SK-N-SH (cell line): ENCODE measurements at regions not wholly inside any gene's neighbourhood (a gene's known extent, or its start where the extent isn't known, plus 50 kb on each side); places are given as distances from the start of the nearest gene placed in this dataset.
A peak's percentile ranks its signal among the peaks of the same experiment; 100 is the strongest.

Source experiments
- CTCF ChIA-PET: fragments of 300-600, 350-600 bp; formaldehyde crosslinking; extraction: SDS; loops from one replicate; lab custom pipeline; 2021; lab: Yijun Ruan, JAX
- POLR2A ChIA-PET: fragments of 350-600 bp; sonication (Branson Sonifier 250); formaldehyde crosslinking; extraction: SDS; loops from one replicate; lab custom pipeline; 2020; ENCODE audit warnings: antibody characterized with exemption, inconsistent platforms; lab: Yijun Ruan, JAX
- DNase-seq: peaks from one replicate; pipeline ENCODE4 v3.0.0; 2012
- H2AFZ ChIP-seq: fragments of 200-600 bp; sonication (generic); 2 replicates; pipeline ENCODE4 v1.8.1; 2016; ENCODE audit warnings: antibody characterized with exemption, mild to moderate bottlenecking, low read depth
- H3F3A ChIP-seq: fragments of 200-600 bp; sonication (generic); replicated peaks from 2 replicates; pipeline ENCODE3; 2016; ENCODE audit warnings: antibody characterized with exemption, mild to moderate bottlenecking; ENCODE audit not compliant: insufficient read depth
- H3K27ac ChIP-seq, 2 experiments: fragments of 200-500 bp in 1 of 2; fragments of 200-600 bp in 1 of 2; sonication (Bioruptor generic) in 1 of 2; sonication (generic), shearing (Covaris generic) in 1 of 2; 2 replicates each; pipeline versions ENCODE4 v1.5.1 to v1.6.1; 2014 to 2016; ENCODE audit warnings: low read depth in 2 of 2, inconsistent platforms in 1 of 2, low read length in 1 of 2, mild to moderate bottlenecking in 1 of 2, mixed read lengths in 1 of 2
- H3K27me3 ChIP-seq: fragments of 200-600 bp; sonication (generic), shearing (Covaris generic); 2 replicates; pipeline ENCODE4 v1.6.1; 2016; ENCODE audit warnings: mixed run types; ENCODE audit not compliant: insufficient read depth
- H3K36me3 ChIP-seq, 2 experiments: fragments of 200-500 bp in 1 of 2; fragments of 200-600 bp in 1 of 2; sonication (Bioruptor generic) in 1 of 2; sonication (generic) in 1 of 2; replicated peaks in 1 of 2; 2 replicates each; pipeline versions ENCODE3 to v1.5.1; 2014 to 2016; ENCODE audit warnings: low read length in 1 of 2, mild to moderate bottlenecking in 1 of 2; ENCODE audit not compliant: insufficient read depth in 2 of 2, control insufficient read depth in 1 of 2
- H3K4me1 ChIP-seq, 2 experiments: fragments of 200-500 bp in 1 of 2; fragments of 200-600 bp in 1 of 2; sonication (Bioruptor generic) in 1 of 2; sonication (generic), shearing (Covaris generic) in 1 of 2; 2 replicates each; pipeline versions ENCODE4 v1.5.1 to v1.6.1; 2014 to 2016; ENCODE audit warnings: low read depth in 1 of 2, low read length in 1 of 2, mixed run types in 1 of 2; ENCODE audit not compliant: insufficient read depth in 2 of 2, control insufficient read depth in 1 of 2
- H3K4me2 ChIP-seq: fragments of 200-600 bp; sonication (generic), shearing (Covaris generic); 2 replicates; pipeline ENCODE4 v1.6.1; 2017; ENCODE audit warnings: mixed run types
- H3K4me3 ChIP-seq, 2 experiments: fragments of 200-500 bp in 1 of 2; fragments of 200-600 bp in 1 of 2; sonication (Bioruptor generic) in 1 of 2; sonication (generic), shearing (Covaris generic) in 1 of 2; 2 replicates each; pipeline versions ENCODE4 v1.5.1 to v1.8.1; 2014 to 2016; ENCODE audit warnings: low read depth in 2 of 2, inconsistent platforms in 1 of 2, low read length in 1 of 2, mild to moderate bottlenecking in 1 of 2, mixed read lengths in 1 of 2, moderate library complexity in 1 of 2
- H3K79me2 ChIP-seq: fragments of 200-600 bp; sonication (generic); 2 replicates; pipeline ENCODE4 v1.8.1; 2017; ENCODE audit warnings: mild to moderate bottlenecking; ENCODE audit not compliant: insufficient read depth
- H3K9ac ChIP-seq: fragments of 200-600 bp; sonication (generic); 2 replicates; pipeline ENCODE4 v1.6.1; 2017; ENCODE audit warnings: mixed run types
- H3K9me2 ChIP-seq: fragments of 200-600 bp; sonication (generic); 2 replicates; pipeline ENCODE4 v1.6.1; 2017; ENCODE audit warnings: mixed run types
- H3K9me3 ChIP-seq: fragments of 200-600 bp; sonication (generic); 2 replicates; pipeline ENCODE4 v1.6.1; 2017; ENCODE audit warnings: mixed run types, mild to moderate bottlenecking, moderate library complexity
- H4K20me1 ChIP-seq: fragments of 200-600 bp; sonication (generic); 2 replicates; pipeline ENCODE4 v1.6.1; 2017; ENCODE audit warnings: mild to moderate bottlenecking, mixed run types; ENCODE audit not compliant: insufficient read depth
- CHD2 ChIP-seq: fragments of 150-350 bp; IDR thresholded peaks from 2 replicates; pipeline ENCODE4 v1.6.1; 2018; ENCODE audit warnings: low read length; ENCODE audit not compliant: partially characterized antibody
- ELF1 ChIP-seq: IDR thresholded peaks from 2 replicates; pipeline ENCODE4 v1.4.0; 2012
- EP300 ChIP-seq, 2 experiments: IDR thresholded peaks; 2 replicates each; pipeline versions ENCODE4 v1.4.0 to v1.6.1; 2012; ENCODE audit warnings: borderline replicate concordance in 1 of 2, low read depth in 1 of 2, low read length in 1 of 2
- EZH2phosphoT487 ChIP-seq: fragments of 200-600 bp; sonication (generic); IDR thresholded peaks from 2 replicates; pipeline ENCODE4 v1.6.1; 2017; ENCODE audit warnings: low read depth, mixed run types, mild to moderate bottlenecking, antibody characterized with exemption, moderate library complexity, borderline replicate concordance
- FOSL2 ChIP-seq: IDR thresholded peaks from 2 replicates; pipeline ENCODE4 v1.4.0; 2012; ENCODE audit warnings: low read depth, mild to moderate bottlenecking, moderate library complexity, borderline replicate concordance
- FOXM1 ChIP-seq: IDR thresholded peaks from 2 replicates; pipeline ENCODE4 v1.4.0; 2012; ENCODE audit warnings: low read depth, mild to moderate bottlenecking
- GABPA ChIP-seq: IDR thresholded peaks from 2 replicates; pipeline ENCODE4 v1.4.0; 2012; ENCODE audit warnings: low read depth, mild to moderate bottlenecking
- GATA2 ChIP-seq: sonication (generic); formaldehyde crosslinking; IDR thresholded peaks from 2 replicates; pipeline ENCODE4 v1.5.0; 2020; ENCODE audit warnings: mild to moderate bottlenecking, missing genetic modification reagents
- JUND ChIP-seq: IDR thresholded peaks from 2 replicates; pipeline ENCODE4 v1.4.0; 2012
- NFIC ChIP-seq: IDR thresholded peaks from 2 replicates; pipeline ENCODE4 v1.4.0; 2012; ENCODE audit warnings: borderline replicate concordance
- NRF1 ChIP-seq: IDR thresholded peaks from 2 replicates; pipeline ENCODE4 v1.6.1; 2012; ENCODE audit warnings: low read depth, mild to moderate bottlenecking, low read length
- RAD21 ChIP-seq: IDR thresholded peaks from 2 replicates; pipeline ENCODE4 v1.6.1; 2012; ENCODE audit warnings: mild to moderate bottlenecking, low read length
- RCOR1 ChIP-seq: fragments of 150-350 bp; IDR thresholded peaks from 2 replicates; pipeline ENCODE4 v1.6.1; 2017; ENCODE audit warnings: antibody characterized with exemption, low read length
- RFX5 ChIP-seq: IDR thresholded peaks from 2 replicates; pipeline ENCODE4 v1.6.1; 2012; ENCODE audit warnings: mild to moderate bottlenecking, improper control_type of control experiment, low read length
- RXRA ChIP-seq: IDR thresholded peaks from 2 replicates; pipeline ENCODE4 v1.4.0; 2012; ENCODE audit warnings: low read depth, mild to moderate bottlenecking, borderline replicate concordance
- SIN3A ChIP-seq: IDR thresholded peaks from 2 replicates; pipeline ENCODE4 v1.6.1; 2012; ENCODE audit warnings: low read depth, mild to moderate bottlenecking, low read length, moderate library complexity, borderline replicate concordance
- SMC3 ChIP-seq: IDR thresholded peaks from 2 replicates; pipeline ENCODE4 v1.6.1; 2012; ENCODE audit warnings: low read depth, low read length, improper control_type of control experiment
- TAF1 ChIP-seq: IDR thresholded peaks from 2 replicates; pipeline ENCODE4 v1.6.1; 2012; ENCODE audit warnings: low read depth, mild to moderate bottlenecking, low read length, moderate library complexity, borderline replicate concordance
- TCF12 ChIP-seq: IDR thresholded peaks from 2 replicates; pipeline ENCODE4 v1.4.0; 2012
- TEAD4 ChIP-seq: IDR thresholded peaks from 2 replicates; pipeline ENCODE4 v1.4.0; 2012; ENCODE audit warnings: mild to moderate bottlenecking, borderline replicate concordance; ENCODE audit not compliant: insufficient read depth
- YY1 ChIP-seq: IDR thresholded peaks from 2 replicates; pipeline ENCODE4 v1.4.0; 2012; ENCODE audit warnings: low read depth, mild to moderate bottlenecking
- WGBS: methylation state at CpG from one replicate; pipeline ENCODE4 v1.1.6; 2017; ENCODE audit warnings: low lambda C conversion rate; 5-methylcytosine and 5-hydroxymethylcytosine counted together
- TF ChIP-seq, protein P1 (sequence below): fragments of 150-350 bp; IDR thresholded peaks from 2 replicates; pipeline ENCODE4 v1.6.1; 2016; ENCODE audit warnings: mild to moderate bottlenecking, low read depth, low read length
- TF ChIP-seq, protein P2 (sequence below): IDR thresholded peaks from 2 replicates; pipeline ENCODE4 v1.4.0; 2012; ENCODE audit warnings: low read depth
- TF ChIP-seq, protein P3 (sequence below): IDR thresholded peaks from 2 replicates; pipeline ENCODE4; 2012
- TF ChIP-seq, protein P4 (sequence below): IDR thresholded peaks from 2 replicates; pipeline ENCODE4 v1.6.1; 2012; ENCODE audit warnings: mild to moderate bottlenecking, low read depth, low read length, moderate library complexity

DNA sequence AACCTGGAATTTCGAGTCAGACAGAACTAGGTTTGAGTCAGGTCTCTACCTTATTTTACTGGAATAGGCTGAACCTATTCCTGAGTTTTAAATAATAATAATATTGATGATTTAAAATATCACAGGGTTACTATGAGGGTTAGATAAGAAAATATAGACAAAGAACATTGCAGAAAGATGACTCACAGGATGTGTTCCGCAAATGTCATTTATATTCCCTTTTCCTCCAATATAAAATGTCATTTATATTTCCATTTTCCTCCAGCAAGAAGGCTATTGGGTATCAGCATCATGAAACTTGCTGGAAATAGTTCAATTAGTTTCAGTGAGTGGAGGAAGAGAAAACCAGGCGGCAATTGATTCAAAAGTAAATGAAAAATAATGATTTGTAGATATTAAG, 163.9 kb upstream of the RASSF8 start:
- H3K27ac ChIP-seq: peak overlapping the region in 1 of 2 experiments; percentile 45; a peak in 2 of 4 replicates
- H3K4me2 ChIP-seq: no peak overlapping the region

DNA sequence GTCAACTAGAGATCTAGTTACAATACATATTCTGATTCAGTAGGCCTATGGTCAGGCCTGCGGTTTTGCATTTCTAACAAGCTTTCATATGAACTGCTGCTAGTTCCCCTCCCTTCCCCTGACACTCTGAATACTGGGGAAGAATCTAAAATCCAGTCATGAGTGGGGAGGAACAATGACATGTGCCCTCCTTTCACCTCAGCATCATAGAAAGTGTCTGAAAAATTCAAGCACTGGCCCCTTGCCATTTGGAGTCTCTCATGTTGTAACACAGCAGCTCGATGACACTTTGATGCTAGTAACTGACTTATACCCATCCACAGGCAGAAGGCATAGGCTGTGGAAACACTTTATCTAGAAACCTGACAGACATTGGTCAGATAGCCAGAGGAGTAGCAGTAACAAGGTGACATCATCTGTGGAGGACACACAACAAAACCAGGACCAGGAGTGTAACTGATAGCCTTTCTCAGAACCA, 161.9 kb upstream of the RASSF8 start:
- 70% methylated on average over 2 of the region's 2 CpGs for WGBS

More for the DNA sequence above, 163.9 kb upstream of the RASSF8 start:
- no peaks in the 10 kb centered on the region for H3K9me3 ChIP-seq
- WGBS: 39% methylated on average over 3 of the region's 3 CpGs
- no peaks in the 10 kb centered on the region for H3K27me3 ChIP-seq
- H3K9me2 ChIP-seq: no peaks in the 10 kb centered on the region
- ChIA-PET CTCF (no interaction called here), POLR2A (no interaction called here)
- H3K79me2 ChIP-seq: no peaks in the 10 kb centered on the region
- TF ChIP-seq SIN3A: no peak
- no peak for TF ChIP-seq NRF1
- peak; percentile 51; the same call in 1 of the 2 replicates for TF ChIP-seq FOSL2
- TF ChIP-seq, protein P1, sequence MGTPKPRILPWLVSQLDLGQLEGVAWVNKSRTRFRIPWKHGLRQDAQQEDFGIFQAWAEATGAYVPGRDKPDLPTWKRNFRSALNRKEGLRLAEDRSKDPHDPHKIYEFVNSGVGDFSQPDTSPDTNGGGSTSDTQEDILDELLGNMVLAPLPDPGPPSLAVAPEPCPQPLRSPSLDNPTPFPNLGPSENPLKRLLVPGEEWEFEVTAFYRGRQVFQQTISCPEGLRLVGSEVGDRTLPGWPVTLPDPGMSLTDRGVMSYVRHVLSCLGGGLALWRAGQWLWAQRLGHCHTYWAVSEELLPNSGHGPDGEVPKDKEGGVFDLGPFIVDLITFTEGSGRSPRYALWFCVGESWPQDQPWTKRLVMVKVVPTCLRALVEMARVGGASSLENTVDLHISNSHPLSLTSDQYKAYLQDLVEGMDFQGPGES: no peak
- peak in 1 of 2 experiments; percentile 30; a peak in 1 of 4 replicates for TF ChIP-seq EP300 (IDR thresholded peaks at IDR 0.05; ENCODE audit: borderline replicate concordance in 1 of 2, low read depth in 1 of 2, low read length in 1 of 2)
- TF ChIP-seq CHD2: no peak
- TF ChIP-seq TCF12: peak; percentile 53
- TF ChIP-seq SMC3: no peak
- no peak for TF ChIP-seq GABPA
- TF ChIP-seq RFX5: no peak
- no peak for TF ChIP-seq EZH2phosphoT487
- TF ChIP-seq JUND: peak; percentile 58
- TF ChIP-seq, protein P2, sequence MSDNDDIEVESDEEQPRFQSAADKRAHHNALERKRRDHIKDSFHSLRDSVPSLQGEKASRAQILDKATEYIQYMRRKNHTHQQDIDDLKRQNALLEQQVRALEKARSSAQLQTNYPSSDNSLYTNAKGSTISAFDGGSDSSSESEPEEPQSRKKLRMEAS: no peak
- TF ChIP-seq, protein P3, sequence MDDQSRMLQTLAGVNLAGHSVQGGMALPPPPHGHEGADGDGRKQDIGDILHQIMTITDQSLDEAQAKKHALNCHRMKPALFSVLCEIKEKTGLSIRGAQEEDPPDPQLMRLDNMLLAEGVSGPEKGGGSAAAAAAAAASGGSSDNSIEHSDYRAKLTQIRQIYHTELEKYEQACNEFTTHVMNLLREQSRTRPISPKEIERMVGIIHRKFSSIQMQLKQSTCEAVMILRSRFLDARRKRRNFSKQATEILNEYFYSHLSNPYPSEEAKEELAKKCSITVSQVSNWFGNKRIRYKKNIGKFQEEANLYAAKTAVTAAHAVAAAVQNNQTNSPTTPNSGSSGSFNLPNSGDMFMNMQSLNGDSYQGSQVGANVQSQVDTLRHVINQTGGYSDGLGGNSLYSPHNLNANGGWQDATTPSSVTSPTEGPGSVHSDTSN: peak; percentile 71
- no peak for TF ChIP-seq FOXM1
- no peak for TF ChIP-seq RAD21
- TF ChIP-seq YY1: no peak
- no peaks in the 10 kb centered on the region for H3F3A ChIP-seq
- peak overlapping the region; percentile 69 for H2AFZ ChIP-seq
- H3K9ac ChIP-seq: no peak overlapping the region; the same call in 1 of the 2 replicates
- no peaks in the 10 kb centered on the region for H4K20me1 ChIP-seq
- no peak overlapping the region for H3K4me3 ChIP-seq
- H3K4me1 ChIP-seq: peaks cover 0 to 4% of the 10 kb centered on the region in 2 experiments; a peak in 1 of 4 replicates
- no peak for DNase-seq
- no peaks in the 10 kb centered on the region for H3K36me3 ChIP-seq

More for the DNA sequence above, 161.9 kb upstream of the RASSF8 start:
- Histone ChIP-seq H3K79me2 (no peaks in the 10 kb centered on the region), H3K4me3 (no peak overlapping the region), H3K4me2 (no peak overlapping the region), H3K4me1 (peaks cover 4% of the 10 kb centered on the region in 2 experiments; a peak in 2 of 4 replicates), H4K20me1 (no peaks in the 10 kb centered on the region), H3K36me3 (no peaks in the 10 kb centered on the region), H3K9me3 (no peaks in the 10 kb centered on the region), H3F3A (no peaks in the 10 kb centered on the region), H3K27me3 (no peaks in the 10 kb centered on the region), H3K9me2 (no peaks in the 10 kb centered on the region), H3K9ac (no peak overlapping the region), H2AFZ (peak overlapping the region; percentile 20; the same call in 1 of the 2 replicates), H3K27ac (no peak overlapping the region; a peak in 1 of 4 replicates)
- POLR2A ChIA-PET: no interaction called here
- DNase-seq: no peak
- TF ChIP-seq RXRA: no peak
- no peak for TF ChIP-seq GABPA
- no peak for TF ChIP-seq RCOR1
- TF ChIP-seq GATA2 (CRISPR knock-in tag): no peak
- no peak for TF ChIP-seq NRF1
- TF ChIP-seq TEAD4: no peak
- TF ChIP-seq, protein P4, sequence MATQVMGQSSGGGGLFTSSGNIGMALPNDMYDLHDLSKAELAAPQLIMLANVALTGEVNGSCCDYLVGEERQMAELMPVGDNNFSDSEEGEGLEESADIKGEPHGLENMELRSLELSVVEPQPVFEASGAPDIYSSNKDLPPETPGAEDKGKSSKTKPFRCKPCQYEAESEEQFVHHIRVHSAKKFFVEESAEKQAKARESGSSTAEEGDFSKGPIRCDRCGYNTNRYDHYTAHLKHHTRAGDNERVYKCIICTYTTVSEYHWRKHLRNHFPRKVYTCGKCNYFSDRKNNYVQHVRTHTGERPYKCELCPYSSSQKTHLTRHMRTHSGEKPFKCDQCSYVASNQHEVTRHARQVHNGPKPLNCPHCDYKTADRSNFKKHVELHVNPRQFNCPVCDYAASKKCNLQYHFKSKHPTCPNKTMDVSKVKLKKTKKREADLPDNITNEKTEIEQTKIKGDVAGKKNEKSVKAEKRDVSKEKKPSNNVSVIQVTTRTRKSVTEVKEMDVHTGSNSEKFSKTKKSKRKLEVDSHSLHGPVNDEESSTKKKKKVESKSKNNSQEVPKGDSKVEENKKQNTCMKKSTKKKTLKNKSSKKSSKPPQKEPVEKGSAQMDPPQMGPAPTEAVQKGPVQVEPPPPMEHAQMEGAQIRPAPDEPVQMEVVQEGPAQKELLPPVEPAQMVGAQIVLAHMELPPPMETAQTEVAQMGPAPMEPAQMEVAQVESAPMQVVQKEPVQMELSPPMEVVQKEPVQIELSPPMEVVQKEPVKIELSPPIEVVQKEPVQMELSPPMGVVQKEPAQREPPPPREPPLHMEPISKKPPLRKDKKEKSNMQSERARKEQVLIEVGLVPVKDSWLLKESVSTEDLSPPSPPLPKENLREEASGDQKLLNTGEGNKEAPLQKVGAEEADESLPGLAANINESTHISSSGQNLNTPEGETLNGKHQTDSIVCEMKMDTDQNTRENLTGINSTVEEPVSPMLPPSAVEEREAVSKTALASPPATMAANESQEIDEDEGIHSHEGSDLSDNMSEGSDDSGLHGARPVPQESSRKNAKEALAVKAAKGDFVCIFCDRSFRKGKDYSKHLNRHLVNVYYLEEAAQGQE: no peak
- TF ChIP-seq FOSL2: no peak
- TF ChIP-seq CHD2: no peak
- TF ChIP-seq NFIC: no peak
- no peak for TF ChIP-seq ELF1
- TF ChIP-seq TAF1: no peak
- TF ChIP-seq TCF12: no peak
- CTCF ChIA-PET: interaction anchor here (1.3 kb wide), 1 partner anchor 107 kb away, joined by 3 read pairs; no protein-coding TSS in a partner anchor
